ENCODE measurements at regions not wholly inside any gene's neighbourhood (a gene's known extent, or its start where the extent isn't known, plus 50 kb on each side); places are given as distances from the start of the nearest gene placed in this dataset.

- no peak for TF ChIP-seq CTCF (IDR thresholded peaks at IDR 0.05; ENCODE audit: insufficient read depth, low read depth, low read length)
- no peak for TF ChIP-seq EZH2 (IDR thresholded peaks at IDR 0.05; ENCODE audit: insufficient read depth, low read length)
Observed at GRCh38 chr9:7242126-7242525, 484.4 kb downstream of the KDM4C start.

Measured in astrocyte (in vitro differentiated cells and primary cell).